WTC11 (cell line): ENCODE measurements at regions not wholly inside any gene's neighbourhood (a gene's known extent, or its start where the extent isn't known, plus 50 kb on each side); places are given as distances from the start of the nearest gene placed in this dataset.

Experiments
- ESRRA ChIP-seq: sonication (generic); formaldehyde crosslinking; IDR thresholded peaks from 2 replicates; pipeline ENCODE4 v1.8.1; 2022; ENCODE audit warnings: mild to moderate bottlenecking, missing genetic modification reagents, borderline replicate concordance
- FOXJ3 ChIP-seq: sonication (generic); formaldehyde crosslinking; IDR thresholded peaks from 2 replicates; pipeline ENCODE4 v1.9.0; 2021; ENCODE audit warnings: missing genetic modification reagents, mild to moderate bottlenecking, borderline replicate concordance
- JUN ChIP-seq: sonication (generic); formaldehyde crosslinking; IDR thresholded peaks from 2 replicates; pipeline ENCODE4 v1.8.0; 2023; ENCODE audit warnings: mild to moderate bottlenecking, missing genetic modification reagents
- MXD4 ChIP-seq: fragments of 250-450 bp; sonication (Bioruptor Pico); IDR thresholded peaks from 2 replicates; pipeline ENCODE4 v1.8.0; 2021; ENCODE audit warnings: mild to moderate bottlenecking, moderate library complexity, borderline replicate concordance
- OVOL2 ChIP-seq: fragments of 250-450 bp; sonication (Bioruptor Pico); IDR thresholded peaks from 2 replicates; pipeline ENCODE4 v1.9.0; 2021; ENCODE audit warnings: mild to moderate bottlenecking, borderline replicate concordance
- SP1 ChIP-seq: sonication (generic); formaldehyde crosslinking; conservative IDR thresholded peaks from 2 replicates; pipeline ENCODE4 v1.8.1; 2022; ENCODE audit warnings: missing genetic modification reagents
- TCF7 ChIP-seq: sonication (generic); formaldehyde crosslinking; IDR thresholded peaks from 2 replicates; pipeline ENCODE4 v1.8.0; 2022; ENCODE audit warnings: mild to moderate bottlenecking, low read depth, missing genetic modification reagents, moderate library complexity
- ZBTB21 ChIP-seq: sonication (generic); formaldehyde crosslinking; IDR thresholded peaks from 2 replicates; pipeline ENCODE4 v1.8.1; 2023; ENCODE audit warnings: mild to moderate bottlenecking, missing genetic modification reagents, borderline replicate concordance
- ZNF219 ChIP-seq: sonication (generic); formaldehyde crosslinking; IDR thresholded peaks from 2 replicates; pipeline ENCODE4 v1.8.0; 2023; ENCODE audit warnings: missing genetic modification reagents, mild to moderate bottlenecking, borderline replicate concordance
- TF ChIP-seq, protein P1 (sequence below): fragments of 200-600 bp; IDR thresholded peaks from 2 replicates; pipeline ENCODE4 v1.8.0; 2022; ENCODE audit warnings: antibody characterized with exemption
- TF ChIP-seq, protein P2 (sequence below): sonication (generic); formaldehyde crosslinking; conservative IDR thresholded peaks from 2 replicates; pipeline ENCODE4 v1.8.1; 2023; ENCODE audit warnings: mild to moderate bottlenecking, low read depth, missing genetic modification reagents, moderate library complexity
- TF ChIP-seq, protein P3 (sequence below): sonication (generic); formaldehyde crosslinking; IDR thresholded peaks from 2 replicates; pipeline ENCODE4 v1.8.0; 2022; ENCODE audit warnings: missing genetic modification reagents
- TF ChIP-seq, protein P4 (sequence below): sonication (generic); formaldehyde crosslinking; IDR thresholded peaks from 2 replicates; pipeline ENCODE4 v1.8.0; 2022; ENCODE audit warnings: mild to moderate bottlenecking, missing genetic modification reagents
- TF ChIP-seq, protein P5 (sequence below): sonication (generic); formaldehyde crosslinking; IDR thresholded peaks from 2 replicates; pipeline ENCODE4 v1.8.1; 2022; ENCODE audit warnings: mild to moderate bottlenecking, missing genetic modification reagents, moderate library complexity, borderline replicate concordance

DNA sequence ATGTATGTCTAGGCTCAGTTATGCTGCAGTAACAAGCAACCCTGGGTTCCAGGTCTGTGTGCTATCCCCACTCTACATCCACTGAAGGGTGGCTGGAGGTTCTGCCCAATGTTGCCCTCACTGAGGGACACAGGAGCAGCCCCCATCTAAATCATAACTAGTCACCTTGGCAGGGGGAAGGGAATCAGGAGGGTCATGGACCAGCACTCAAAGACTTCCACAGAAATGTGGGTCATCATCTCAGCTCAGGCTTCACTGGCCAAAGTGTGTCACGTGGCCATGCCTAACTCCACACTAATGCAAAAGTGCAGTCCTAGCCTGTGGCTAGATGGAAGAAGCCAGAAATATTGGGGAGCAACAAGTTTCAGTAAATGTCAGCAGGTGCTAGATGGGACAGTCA, 137.3 kb upstream of the ZNF507 start:
- TF ChIP-seq TCF7 (no peak), MXD4 (CRISPR knock-in tag) (no peak), OVOL2 (CRISPR knock-in tag) (no peak), SP1 (CRISPR knock-in tag) (no peak), ESRRA (CRISPR knock-in tag) (no peak), JUN (CRISPR knock-in tag) (no peak), ZBTB21 (CRISPR knock-in tag) (no peak), ZNF219 (CRISPR knock-in tag) (no peak), FOXJ3 (CRISPR knock-in tag) (no peak)
- TF ChIP-seq, protein P1, sequence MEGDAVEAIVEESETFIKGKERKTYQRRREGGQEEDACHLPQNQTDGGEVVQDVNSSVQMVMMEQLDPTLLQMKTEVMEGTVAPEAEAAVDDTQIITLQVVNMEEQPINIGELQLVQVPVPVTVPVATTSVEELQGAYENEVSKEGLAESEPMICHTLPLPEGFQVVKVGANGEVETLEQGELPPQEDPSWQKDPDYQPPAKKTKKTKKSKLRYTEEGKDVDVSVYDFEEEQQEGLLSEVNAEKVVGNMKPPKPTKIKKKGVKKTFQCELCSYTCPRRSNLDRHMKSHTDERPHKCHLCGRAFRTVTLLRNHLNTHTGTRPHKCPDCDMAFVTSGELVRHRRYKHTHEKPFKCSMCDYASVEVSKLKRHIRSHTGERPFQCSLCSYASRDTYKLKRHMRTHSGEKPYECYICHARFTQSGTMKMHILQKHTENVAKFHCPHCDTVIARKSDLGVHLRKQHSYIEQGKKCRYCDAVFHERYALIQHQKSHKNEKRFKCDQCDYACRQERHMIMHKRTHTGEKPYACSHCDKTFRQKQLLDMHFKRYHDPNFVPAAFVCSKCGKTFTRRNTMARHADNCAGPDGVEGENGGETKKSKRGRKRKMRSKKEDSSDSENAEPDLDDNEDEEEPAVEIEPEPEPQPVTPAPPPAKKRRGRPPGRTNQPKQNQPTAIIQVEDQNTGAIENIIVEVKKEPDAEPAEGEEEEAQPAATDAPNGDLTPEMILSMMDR, result no peak
- TF ChIP-seq, protein P2, sequence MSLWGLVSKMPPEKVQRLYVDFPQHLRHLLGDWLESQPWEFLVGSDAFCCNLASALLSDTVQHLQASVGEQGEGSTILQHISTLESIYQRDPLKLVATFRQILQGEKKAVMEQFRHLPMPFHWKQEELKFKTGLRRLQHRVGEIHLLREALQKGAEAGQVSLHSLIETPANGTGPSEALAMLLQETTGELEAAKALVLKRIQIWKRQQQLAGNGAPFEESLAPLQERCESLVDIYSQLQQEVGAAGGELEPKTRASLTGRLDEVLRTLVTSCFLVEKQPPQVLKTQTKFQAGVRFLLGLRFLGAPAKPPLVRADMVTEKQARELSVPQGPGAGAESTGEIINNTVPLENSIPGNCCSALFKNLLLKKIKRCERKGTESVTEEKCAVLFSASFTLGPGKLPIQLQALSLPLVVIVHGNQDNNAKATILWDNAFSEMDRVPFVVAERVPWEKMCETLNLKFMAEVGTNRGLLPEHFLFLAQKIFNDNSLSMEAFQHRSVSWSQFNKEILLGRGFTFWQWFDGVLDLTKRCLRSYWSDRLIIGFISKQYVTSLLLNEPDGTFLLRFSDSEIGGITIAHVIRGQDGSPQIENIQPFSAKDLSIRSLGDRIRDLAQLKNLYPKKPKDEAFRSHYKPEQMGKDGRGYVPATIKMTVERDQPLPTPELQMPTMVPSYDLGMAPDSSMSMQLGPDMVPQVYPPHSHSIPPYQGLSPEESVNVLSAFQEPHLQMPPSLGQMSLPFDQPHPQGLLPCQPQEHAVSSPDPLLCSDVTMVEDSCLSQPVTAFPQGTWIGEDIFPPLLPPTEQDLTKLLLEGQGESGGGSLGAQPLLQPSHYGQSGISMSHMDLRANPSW (CRISPR knock-in tag), result no peak
- TF ChIP-seq, protein P3, sequence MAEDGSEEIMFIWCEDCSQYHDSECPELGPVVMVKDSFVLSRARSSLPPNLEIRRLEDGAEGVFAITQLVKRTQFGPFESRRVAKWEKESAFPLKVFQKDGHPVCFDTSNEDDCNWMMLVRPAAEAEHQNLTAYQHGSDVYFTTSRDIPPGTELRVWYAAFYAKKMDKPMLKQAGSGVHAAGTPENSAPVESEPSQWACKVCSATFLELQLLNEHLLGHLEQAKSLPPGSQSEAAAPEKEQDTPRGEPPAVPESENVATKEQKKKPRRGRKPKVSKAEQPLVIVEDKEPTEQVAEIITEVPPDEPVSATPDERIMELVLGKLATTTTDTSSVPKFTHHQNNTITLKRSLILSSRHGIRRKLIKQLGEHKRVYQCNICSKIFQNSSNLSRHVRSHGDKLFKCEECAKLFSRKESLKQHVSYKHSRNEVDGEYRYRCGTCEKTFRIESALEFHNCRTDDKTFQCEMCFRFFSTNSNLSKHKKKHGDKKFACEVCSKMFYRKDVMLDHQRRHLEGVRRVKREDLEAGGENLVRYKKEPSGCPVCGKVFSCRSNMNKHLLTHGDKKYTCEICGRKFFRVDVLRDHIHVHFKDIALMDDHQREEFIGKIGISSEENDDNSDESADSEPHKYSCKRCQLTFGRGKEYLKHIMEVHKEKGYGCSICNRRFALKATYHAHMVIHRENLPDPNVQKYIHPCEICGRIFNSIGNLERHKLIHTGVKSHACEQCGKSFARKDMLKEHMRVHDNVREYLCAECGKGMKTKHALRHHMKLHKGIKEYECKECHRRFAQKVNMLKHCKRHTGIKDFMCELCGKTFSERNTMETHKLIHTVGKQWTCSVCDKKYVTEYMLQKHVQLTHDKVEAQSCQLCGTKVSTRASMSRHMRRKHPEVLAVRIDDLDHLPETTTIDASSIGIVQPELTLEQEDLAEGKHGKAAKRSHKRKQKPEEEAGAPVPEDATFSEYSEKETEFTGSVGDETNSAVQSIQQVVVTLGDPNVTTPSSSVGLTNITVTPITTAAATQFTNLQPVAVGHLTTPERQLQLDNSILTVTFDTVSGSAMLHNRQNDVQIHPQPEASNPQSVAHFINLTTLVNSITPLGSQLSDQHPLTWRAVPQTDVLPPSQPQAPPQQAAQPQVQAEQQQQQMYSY, result no peak
- TF ChIP-seq, protein P4, sequence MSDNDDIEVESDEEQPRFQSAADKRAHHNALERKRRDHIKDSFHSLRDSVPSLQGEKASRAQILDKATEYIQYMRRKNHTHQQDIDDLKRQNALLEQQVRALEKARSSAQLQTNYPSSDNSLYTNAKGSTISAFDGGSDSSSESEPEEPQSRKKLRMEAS (CRISPR knock-in tag), result no peak
- TF ChIP-seq, protein P5, sequence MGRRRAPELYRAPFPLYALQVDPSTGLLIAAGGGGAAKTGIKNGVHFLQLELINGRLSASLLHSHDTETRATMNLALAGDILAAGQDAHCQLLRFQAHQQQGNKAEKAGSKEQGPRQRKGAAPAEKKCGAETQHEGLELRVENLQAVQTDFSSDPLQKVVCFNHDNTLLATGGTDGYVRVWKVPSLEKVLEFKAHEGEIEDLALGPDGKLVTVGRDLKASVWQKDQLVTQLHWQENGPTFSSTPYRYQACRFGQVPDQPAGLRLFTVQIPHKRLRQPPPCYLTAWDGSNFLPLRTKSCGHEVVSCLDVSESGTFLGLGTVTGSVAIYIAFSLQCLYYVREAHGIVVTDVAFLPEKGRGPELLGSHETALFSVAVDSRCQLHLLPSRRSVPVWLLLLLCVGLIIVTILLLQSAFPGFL (CRISPR knock-in tag), result no peak
